Tibial artery (tissue), 4 donors: ENCODE measurements at regions not wholly inside any gene's neighbourhood (a gene's known extent, or its start where the extent isn't known, plus 50 kb on each side); places are given as distances from the start of the nearest gene placed in this dataset.

Experiments used
- DNase-seq, 2 donors: peaks; one replicate each; pipeline ENCODE4 v3.0.0-alpha.2; 2019
- H3K27ac ChIP-seq, 2 donors: fragments of 200-600 bp; sonication (generic) in 1 of 2; 1 replicate in 1 of 2; 2 replicates in 1 of 2; pipeline ENCODE4 v1.5.1; 2018 to 2019; ENCODE audit warnings: mild to moderate bottlenecking in 1 of 2
- H3K27me3 ChIP-seq, 2 donors: fragments of 200-600 bp; sonication (generic) in 1 of 2; one replicate each; pipeline versions ENCODE4 v1.5.1 to v1.6.0; 2016 to 2019
- H3K36me3 ChIP-seq, 3 donors: fragments of 200-600 bp; sonication (generic) in 2 of 3; one replicate each; pipeline ENCODE4 v1.5.1; 2016 to 2019; ENCODE audit warnings: mild to moderate bottlenecking in 2 of 3
- H3K4me1 ChIP-seq, 4 donors: fragments of 200-600 bp; sonication (generic) in 2 of 4; 1 replicate in 3 of 4; 2 replicates in 1 of 4; pipeline ENCODE4 v1.5.1; 2016 to 2019
- H3K4me3 ChIP-seq, 2 donors: fragments of 200-600 bp; sonication (generic) in 1 of 2; 1 replicate in 1 of 2; 2 replicates in 1 of 2; pipeline ENCODE4 v1.5.1; 2018 to 2019; ENCODE audit warnings: mild to moderate bottlenecking in 2 of 2
- H3K9me3 ChIP-seq, 3 donors: fragments of 200-600 bp; sonication (generic) in 1 of 3; one replicate each; pipeline ENCODE4 v1.5.1; 2016 to 2019
- CTCF ChIP-seq, 2 experiments: fragments of 200-600 bp in 1 of 2; fragments of 450-650 bp in 1 of 2; IDR thresholded peaks; one replicate each; pipeline ENCODE4 v1.5.1; 2017 to 2019; ENCODE audit warnings: antibody characterized with exemption in 2 of 2, mild to moderate bottlenecking in 1 of 2, moderate library complexity in 1 of 2
- intact Hi-C: fragments of 100-400 bp; cut with DNase I; formaldehyde crosslinking; loops from one replicate; pipeline ENCODE4 v1.15.0; 2023; ENCODE audit warnings: low total_unique reads

GRCh38 chr13:63381078-63381859 lies 1965.6 kb upstream of the PCDH20 start:
- H3K27me3 ChIP-seq: no peaks in the 10 kb centered on the region
- no peaks in the 10 kb centered on the region for H3K4me1 ChIP-seq
- DNase-seq: no peak
- no peaks in the 10 kb centered on the region for H3K36me3 ChIP-seq
- H3K9me3 ChIP-seq: no peaks in the 10 kb centered on the region
- H3K27ac ChIP-seq: no peak overlapping the region
- intact Hi-C loops: no loop called here
- H3K4me3 ChIP-seq: no peak overlapping the region
- no peak for TF ChIP-seq CTCF (IDR thresholded peaks at IDR 0.05)

- no peaks in the 10 kb centered on the region for H3K9me3 ChIP-seq
- H3K4me1 ChIP-seq: no peaks in the 10 kb centered on the region
- no peak overlapping the region for H3K27ac ChIP-seq
- H3K4me3 ChIP-seq: no peak overlapping the region
- no peak for TF ChIP-seq CTCF (IDR thresholded peaks at IDR 0.05)
- intact Hi-C loops: no loop called here
- DNase-seq: no peak
- H3K36me3 ChIP-seq: no peaks in the 10 kb centered on the region
- no peaks in the 10 kb centered on the region for H3K27me3 ChIP-seq
Measured at GRCh38 chr13:63377986-63378385, 1962.3 kb upstream of the PCDH20 start.

DNA sequence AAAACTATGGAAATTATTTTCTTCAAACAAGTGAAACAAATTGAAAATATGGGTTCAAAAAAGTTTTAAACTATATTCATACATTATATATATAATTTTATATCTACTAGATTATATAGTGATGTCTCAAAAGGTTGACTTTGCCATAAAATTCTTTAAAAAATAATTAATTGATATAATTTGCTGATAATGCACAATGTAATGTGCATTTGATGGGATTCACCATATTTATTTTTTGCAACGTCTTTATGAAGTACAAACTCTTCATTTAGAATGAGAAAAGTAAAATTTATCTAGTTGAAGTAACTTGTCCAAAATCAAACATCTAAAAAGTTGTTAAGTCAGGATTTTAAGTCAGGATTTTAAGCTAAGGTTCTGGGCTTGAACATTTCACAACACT lies 1954.5 kb upstream of the PCDH20 start:
- Histone ChIP-seq H3K27me3 (no peaks in the 10 kb centered on the region), H3K4me3 (no peak overlapping the region), H3K4me1 (no peaks in the 10 kb centered on the region), H3K9me3 (no peaks in the 10 kb centered on the region), H3K27ac (no peak overlapping the region), H3K36me3 (no peaks in the 10 kb centered on the region)
- no peak for DNase-seq
- intact Hi-C loops: no loop called here
- no peak for TF ChIP-seq CTCF (IDR thresholded peaks at IDR 0.05)

- no peak overlapping the region for H3K27ac ChIP-seq
- TF ChIP-seq CTCF (IDR thresholded peaks at IDR 0.05): no peak
- no peak overlapping the region for H3K4me3 ChIP-seq
- no peaks in the 10 kb centered on the region for H3K36me3 ChIP-seq
- intact Hi-C loops: no loop called here
- DNase-seq: no peak
- no peaks in the 10 kb centered on the region for H3K9me3 ChIP-seq
- no peaks in the 10 kb centered on the region for H3K4me1 ChIP-seq
- no peaks in the 10 kb centered on the region for H3K27me3 ChIP-seq
Measured at GRCh38 chr13:63367522-63368198, 1952.0 kb upstream of the PCDH20 start.

- no peaks in the 10 kb centered on the region for H3K9me3 ChIP-seq
- DNase-seq: no peak
- no peaks in the 10 kb centered on the region for H3K27me3 ChIP-seq
- H3K27ac ChIP-seq: no peak overlapping the region
- intact Hi-C loops: no loop called here
- no peak overlapping the region for H3K4me3 ChIP-seq
- no peaks in the 10 kb centered on the region for H3K4me1 ChIP-seq
- no peaks in the 10 kb centered on the region for H3K36me3 ChIP-seq
- no peak for TF ChIP-seq CTCF (IDR thresholded peaks at IDR 0.05)
Measured at GRCh38 chr13:63364159-63364558, 1948.5 kb upstream of the PCDH20 start.
